GM12878 (cell line): ENCODE measurements at regions not wholly inside any gene's neighbourhood (a gene's known extent, or its start where the extent isn't known, plus 50 kb on each side); places are given as distances from the start of the nearest gene placed in this dataset.

Experiments
- CTCF ChIP-seq, 3 experiments: IDR thresholded peaks in 2 of 3; conservative IDR thresholded peaks in 1 of 3; 2 replicates each; pipeline ENCODE4 v1.5.1; 2011; ENCODE audit warnings: low read depth in 3 of 3, low read length in 3 of 3, mild to moderate bottlenecking in 3 of 3, control low read depth in 2 of 3, moderate library complexity in 2 of 3, inconsistent platforms in 1 of 3, mixed read lengths in 1 of 3; ENCODE audit not compliant: control insufficient read depth in 2 of 3, insufficient read depth in 1 of 3; ENCODE audit errors: extremely low read depth in 1 of 3
- POLR2A ChIP-seq: IDR thresholded peaks from 2 replicates; pipeline ENCODE4 v1.6.1; 2011; ENCODE audit warnings: low read depth, mild to moderate bottlenecking, low read length

- no peak for TF ChIP-seq POLR2A
- no peak for TF ChIP-seq CTCF (IDR thresholded peaks at IDR 0.05 in 2 of 3, conservative IDR thresholded peaks at IDR 0.05 in 1 of 3; ENCODE audit: control insufficient read depth in 2 of 3, extremely low read depth in 1 of 3, insufficient read depth in 1 of 3, low read depth in 3 of 3, low read length in 3 of 3)
Measured at GRCh38 chr9:14511452-14511851, 181.8 kb downstream of the ZDHHC21 start.
